NCI-H1105 (cell line): ENCODE measurements at regions not wholly inside any gene's neighbourhood (a gene's known extent, or its start where the extent isn't known, plus 50 kb on each side); places are given as distances from the start of the nearest gene placed in this dataset.
A peak's percentile ranks its signal among the peaks of the same experiment; 100 is the strongest.

ENCODE experiments used
- DNase-seq: peaks from one replicate; lab custom pipeline; 2025; lab: John Stamatoyannopoulos, UW

- DNase-seq: peak; percentile 13
These were observed 64.3 kb upstream of the TTC34 start for GRCh38 chr1:2865571-2866421.

DNA sequence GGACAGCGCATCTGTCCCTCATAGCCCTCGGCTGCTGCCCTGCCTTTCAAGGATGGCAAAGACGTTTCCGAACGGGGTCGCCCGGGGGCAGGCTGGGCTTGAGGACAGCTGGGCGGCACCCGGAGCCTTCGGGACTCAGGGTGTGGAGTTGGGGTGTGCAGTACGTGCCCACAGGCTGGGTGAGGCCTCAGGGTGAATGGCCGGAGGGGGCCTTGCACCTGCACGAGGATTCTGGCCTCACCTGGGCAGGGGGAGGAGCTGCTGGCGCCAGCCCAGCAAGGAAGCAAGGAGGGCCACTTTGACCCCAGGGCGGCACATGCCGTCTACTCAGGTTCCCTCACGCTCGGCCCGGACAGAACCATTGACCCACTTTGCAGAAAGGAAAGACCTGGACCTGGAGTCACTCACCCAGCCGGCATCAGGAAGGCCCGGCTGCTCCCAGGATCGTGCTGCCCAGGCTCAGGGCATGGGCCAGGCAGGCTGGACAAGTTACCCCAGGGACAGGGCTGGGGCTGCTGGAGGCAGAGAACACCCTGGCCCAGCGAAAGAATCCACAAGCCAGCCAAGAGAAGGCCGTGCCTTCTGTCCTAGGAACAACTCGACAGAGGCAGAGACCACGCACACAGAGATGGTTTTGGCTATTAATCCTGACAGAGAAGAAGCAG lies 65.1 kb upstream of the TTC34 start:
- no peak for DNase-seq

GRCh38 chr1:2867087-2867425 lies 65.6 kb upstream of the TTC34 start:
- DNase-seq: no peak

DNA sequence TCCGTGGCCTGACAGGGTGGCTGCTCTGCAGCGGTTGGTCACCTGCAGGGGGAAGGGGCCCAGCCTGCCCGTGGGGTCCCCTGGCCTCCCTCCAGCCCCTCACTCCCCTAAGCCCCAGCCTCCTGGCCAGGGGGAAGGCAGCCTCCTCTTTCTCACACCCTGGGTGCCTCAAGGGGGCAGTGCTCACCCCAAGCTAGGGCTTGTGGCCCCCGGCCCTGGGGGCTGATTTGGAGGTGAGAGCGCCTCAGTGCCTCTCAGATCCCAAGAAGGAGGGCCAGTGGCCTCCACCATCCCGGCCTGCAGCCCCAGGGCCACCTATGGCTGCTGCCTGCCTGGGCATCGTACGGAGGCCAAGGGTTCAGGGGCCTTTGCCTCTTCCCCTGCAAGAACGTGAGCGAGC lies 66.4 kb upstream of the TTC34 start:
- no peak for DNase-seq

GRCh38 chr1:2868571-2869195 lies 67.2 kb upstream of the TTC34 start:
- no peak for DNase-seq

DNA sequence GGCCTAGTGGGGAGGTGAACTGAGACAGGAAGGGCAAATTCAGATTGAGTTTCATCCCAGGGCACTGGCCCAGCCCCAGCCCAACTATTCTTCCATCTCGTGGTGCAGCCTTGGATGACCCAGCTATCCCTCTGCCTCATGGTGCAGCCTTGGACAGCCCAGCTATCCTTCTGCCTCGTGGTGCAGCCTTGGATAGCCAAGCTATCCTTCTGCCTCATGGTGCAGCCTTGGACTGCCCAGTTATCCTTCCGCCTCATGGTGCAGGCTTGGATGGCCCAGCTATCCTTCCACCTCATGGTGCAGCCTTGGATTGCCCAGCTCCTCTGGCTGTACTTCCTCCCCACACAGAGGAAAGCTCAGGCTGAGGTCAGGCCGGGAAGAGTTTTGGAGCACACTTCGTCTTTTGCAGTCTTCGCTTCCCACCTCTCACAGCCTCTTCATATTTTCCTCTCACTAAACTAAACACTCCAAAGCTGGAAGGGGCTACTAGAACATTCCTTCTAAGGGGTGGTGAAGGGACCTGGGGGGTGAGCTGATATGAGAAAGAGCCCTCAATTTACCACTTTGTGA lies 69.8 kb upstream of the TTC34 start:
- no peak for DNase-seq

GRCh38 chr1:2874207-2874606 lies 72.7 kb upstream of the TTC34 start:
- no peak for DNase-seq

- no peak for DNase-seq
These were observed 73.4 kb upstream of the TTC34 start for GRCh38 chr1:2874607-2875480.

DNA sequence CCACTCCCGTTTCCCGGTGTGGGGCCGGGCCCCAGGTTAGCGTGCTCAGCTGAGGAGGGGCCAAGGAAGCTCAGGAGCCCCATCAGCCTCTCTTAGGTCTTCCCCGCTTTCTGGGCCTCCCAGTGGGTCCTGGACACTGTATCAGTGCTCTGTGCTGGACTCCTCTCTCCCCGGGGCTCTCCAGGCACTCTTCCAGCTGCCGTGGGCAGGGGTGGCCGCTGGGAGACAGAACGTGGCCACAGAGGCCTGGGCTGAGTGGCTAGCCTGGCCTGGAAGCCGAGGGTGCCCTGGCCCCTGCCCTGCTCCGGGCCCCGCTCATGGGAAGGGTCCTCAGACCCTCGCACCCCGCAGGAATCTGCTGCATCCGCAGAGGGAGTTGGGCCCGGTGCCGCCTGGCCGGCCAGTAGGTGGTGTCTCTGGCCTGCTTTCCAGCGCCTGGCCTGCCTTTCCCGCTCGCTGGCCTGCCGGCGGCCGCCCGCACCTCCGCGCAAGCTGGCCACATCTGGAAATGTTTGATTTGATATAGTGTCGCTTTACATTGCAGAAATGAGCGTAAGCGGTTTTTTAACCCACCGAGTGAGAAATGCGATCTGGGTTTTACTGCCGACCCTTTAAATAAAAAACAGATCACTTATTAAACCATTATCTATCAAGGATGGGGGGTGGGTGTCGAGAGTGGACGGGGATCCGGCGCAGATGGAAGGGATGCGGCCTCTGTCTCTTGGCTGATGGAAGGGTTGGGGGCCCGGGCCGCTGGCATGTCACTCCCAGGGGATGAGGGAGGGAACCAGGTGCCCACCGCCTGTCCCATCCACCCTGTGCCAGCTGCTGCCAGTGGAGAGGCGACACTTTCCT lies 74.4 kb upstream of the TTC34 start:
- no peak for DNase-seq

DNA sequence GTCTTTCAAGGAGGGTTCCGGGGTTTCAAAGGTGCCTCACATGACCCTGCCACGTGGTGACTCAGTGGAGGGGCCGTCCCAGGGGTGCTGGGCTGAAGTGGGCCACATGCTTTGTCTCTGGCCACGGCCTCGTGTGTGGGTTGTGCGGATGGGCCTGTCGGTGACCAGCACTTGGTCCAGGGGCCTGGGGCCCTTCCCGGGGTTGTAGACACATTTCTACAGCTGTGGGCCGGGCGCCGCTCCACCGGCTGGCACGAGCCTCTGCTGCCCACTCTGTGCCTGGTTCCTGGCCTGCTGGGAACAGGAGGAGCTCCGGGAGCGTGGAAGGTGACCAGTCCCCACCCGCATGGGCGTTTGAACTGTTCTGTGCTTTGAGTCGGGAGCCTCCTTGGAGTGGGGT lies 75.4 kb upstream of the TTC34 start:
- no peak for DNase-seq

- no peak for DNase-seq
These were observed 75.9 kb upstream of the TTC34 start for GRCh38 chr1:2877391-2877790.

DNA sequence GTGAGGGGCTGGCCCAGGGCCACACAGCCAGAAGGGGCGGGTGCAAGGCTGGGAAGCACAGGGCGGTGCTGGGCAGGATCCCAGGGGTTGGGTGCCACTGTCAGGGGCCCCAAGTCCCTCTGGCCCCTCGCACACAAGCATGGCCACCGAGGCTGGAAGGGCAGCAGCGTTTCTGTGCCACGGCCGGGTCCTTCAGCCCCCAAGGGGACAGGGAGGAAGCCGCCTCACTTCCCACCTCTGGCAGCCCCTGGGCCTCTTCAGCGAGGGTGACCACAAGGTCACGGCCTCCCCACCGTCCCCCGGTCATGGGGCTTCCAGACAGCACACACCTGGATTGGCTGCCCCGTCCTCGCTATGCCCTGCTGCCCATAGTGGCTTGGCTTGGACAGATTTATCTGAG lies 77.1 kb upstream of the TTC34 start:
- no peak for DNase-seq

DNA sequence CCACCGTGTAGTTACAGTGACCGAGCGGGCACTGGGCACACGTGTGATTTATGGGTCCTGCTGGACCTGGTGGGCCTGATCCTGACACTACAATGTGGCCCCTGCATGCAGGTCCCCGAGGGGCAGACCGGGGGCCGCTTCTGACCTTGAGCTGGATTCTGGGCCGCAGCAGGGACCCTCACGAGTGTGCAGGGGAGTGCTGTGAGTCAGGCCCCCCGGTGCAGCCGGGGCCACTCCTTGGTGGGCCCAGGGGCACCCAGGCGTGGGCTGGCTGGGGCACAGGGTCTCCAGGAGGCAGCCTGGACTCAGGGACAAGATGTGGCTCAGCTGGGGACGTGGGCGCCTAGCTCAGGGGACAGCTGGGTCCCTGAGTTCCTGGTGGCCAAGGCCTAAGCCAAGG lies 77.5 kb upstream of the TTC34 start:
- DNase-seq: no peak

DNA sequence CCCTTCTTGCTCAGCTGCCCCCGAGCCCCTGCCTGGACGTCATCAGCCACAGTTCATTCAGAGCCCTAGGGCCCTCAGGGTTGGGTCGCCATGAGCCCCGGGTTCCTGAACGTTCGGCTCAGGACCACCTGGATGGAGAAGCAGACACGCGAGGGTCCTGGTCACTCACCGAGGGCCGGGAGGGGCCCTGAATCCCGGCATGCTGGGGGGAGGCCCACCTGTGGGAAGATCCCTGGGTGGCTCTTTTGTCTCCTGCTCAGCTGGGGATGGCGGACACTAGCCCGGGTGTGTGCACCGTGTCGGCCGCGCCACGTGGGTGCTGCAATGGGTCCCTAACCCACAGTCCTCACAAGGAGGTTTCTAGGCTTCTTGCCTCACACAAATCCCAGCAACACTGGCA lies 78.1 kb upstream of the TTC34 start:
- no peak for DNase-seq

DNA sequence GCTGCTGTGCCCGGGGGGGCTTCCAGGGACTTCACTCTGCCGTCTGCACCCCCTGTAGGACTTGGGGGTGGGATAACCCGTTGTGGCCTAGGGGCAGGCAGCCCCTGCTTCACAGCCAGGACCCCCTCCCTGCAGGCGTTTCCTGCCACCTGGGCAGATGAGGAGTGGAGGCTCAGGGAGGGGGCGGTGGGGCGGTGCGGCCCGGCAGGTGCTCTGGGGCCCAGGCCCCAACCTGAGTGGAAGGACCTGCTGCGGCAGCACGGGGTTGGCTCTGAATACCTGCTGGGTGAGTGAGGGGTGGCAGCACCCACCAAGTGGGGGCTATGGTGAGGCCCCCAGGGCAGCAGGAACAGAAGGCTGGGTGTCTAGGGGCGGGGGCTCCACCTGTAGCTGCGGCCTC lies 78.6 kb upstream of the TTC34 start:
- DNase-seq: no peak

DNA sequence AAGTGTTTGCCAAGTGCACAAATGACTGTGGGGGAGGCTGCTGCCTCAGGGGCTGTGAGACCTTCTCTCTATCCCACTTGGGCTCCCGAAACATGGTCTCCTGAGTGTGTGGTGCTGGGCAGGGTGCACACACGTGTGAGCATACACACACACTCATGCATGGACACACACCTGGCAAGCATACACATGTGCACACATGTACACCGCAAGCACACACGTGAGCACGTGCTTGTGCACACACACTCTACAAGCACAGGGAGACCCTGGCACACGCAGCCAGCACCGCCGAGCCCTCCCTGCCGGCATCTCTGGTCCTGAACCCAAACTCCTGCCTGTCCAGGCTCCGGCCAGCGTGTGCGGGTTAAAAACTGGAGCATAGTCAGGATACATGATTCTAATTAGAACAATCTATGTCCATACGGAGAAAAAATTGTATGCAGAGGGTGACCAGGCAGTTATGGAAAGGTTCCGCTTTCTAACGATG lies 79.4 kb upstream of the TTC34 start:
- DNase-seq: no peak

DNA sequence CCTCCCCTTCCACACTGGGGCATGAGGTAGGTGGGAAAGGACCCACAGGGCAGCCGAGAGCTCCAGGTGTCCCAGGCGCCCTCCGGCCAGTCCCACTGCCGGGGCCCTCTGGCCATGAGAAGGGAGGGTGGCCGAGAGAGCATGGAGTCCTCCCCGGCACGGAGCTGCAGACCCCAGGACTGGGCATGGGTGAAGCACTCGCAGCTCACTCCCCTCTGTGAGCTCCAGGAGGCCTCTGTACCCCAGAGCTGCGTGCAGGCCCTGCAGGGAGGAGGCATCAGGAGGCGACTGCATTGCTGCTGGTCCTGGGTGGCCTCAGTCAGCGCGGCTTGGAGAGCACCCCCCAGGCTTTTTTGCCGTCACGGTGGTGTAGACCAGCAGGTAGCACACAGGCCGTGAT lies 80.1 kb upstream of the TTC34 start:
- no peak for DNase-seq

DNA sequence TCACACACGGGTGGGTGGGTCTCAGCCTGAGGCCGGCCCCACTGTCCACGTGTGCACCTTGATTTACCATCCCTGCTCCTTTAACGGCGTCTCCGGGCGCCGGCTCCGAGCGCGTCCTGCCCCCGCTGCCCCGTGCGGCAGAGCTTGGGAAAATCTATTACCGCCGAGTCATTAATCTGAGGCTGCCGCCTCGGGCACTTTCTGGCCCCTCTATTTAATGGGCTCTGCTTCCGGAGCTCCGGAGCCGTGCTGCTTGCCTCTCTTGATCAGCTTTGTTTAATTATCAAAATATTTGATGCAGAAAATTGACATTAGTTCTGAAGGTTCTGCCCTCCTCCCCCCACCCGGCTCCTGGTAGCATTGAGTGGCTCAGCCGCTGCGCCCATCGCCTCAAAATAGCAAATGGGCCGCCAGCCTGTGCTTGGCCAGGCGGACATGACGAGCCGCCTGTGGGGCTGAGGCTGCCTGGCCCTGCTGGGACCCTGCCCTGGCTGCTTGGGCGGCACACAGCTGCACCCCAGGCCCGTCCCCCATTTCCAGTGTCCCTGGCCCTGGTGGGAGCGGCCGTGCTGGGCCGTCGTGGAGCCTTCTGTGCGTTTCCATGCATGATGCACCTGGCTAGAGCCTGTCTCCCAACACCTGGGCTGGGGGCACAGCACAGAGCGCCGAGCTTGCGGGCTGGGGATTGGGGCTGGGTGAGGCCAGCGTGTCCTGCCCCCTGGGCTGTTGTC lies 81.6 kb upstream of the TTC34 start:
- peak; percentile 12 for DNase-seq

- DNase-seq: no peak
These were observed 83.5 kb upstream of the TTC34 start for GRCh38 chr1:2885001-2885400.

GRCh38 chr1:2886631-2887030 lies 85.1 kb upstream of the TTC34 start:
- DNase-seq: no peak
